Calu3 (cell line): ENCODE measurements at regions not wholly inside any gene's neighbourhood (a gene's known extent, or its start where the extent isn't known, plus 50 kb on each side); places are given as distances from the start of the nearest gene placed in this dataset.

Experiments
- BruUV-seq: library from RNA; stranded (reverse); fragments of 400-500 nt; replicated peaks from 2 replicates; lab custom pipeline; 2021; lab: Mats Ljungman, UMichigan
- CTCF ChIA-PET: fragments of 300-600 bp; sonication (Branson Sonifier 250); formaldehyde crosslinking; loops from one replicate; lab custom pipeline; 2022; ENCODE audit warnings: antibody characterized with exemption; lab: Charles Lee
- DNase-seq: peaks from one replicate; pipeline ENCODE4 v3.0.0; 2022
- H3K27ac Mint-ChIP-seq: one replicate; pipeline ENCODE4 v1.8.0; 2022; ENCODE audit warnings: mixed read lengths; ENCODE audit not compliant: unreplicated experiment
- H3K27me3 Mint-ChIP-seq: one replicate; pipeline ENCODE4 v1.8.0; 2022; ENCODE audit warnings: mixed read lengths; ENCODE audit not compliant: unreplicated experiment
- H3K36me3 Mint-ChIP-seq: one replicate; pipeline ENCODE4 v1.8.0; 2022; ENCODE audit warnings: mild to moderate bottlenecking, moderate library complexity, mixed read lengths; ENCODE audit not compliant: insufficient read depth, unreplicated experiment
- H3K4me1 Mint-ChIP-seq: one replicate; pipeline ENCODE4 v1.8.0; 2022; ENCODE audit warnings: mild to moderate bottlenecking, low read depth, mixed read lengths; ENCODE audit not compliant: unreplicated experiment
- H3K4me3 Mint-ChIP-seq: one replicate; pipeline ENCODE4 v1.8.0; 2022; ENCODE audit warnings: mild to moderate bottlenecking, low read depth, moderate library complexity, mixed read lengths; ENCODE audit not compliant: unreplicated experiment
- H3K9me3 Mint-ChIP-seq: one replicate; pipeline ENCODE4 v1.8.0; 2022; ENCODE audit warnings: low read depth, mixed read lengths; ENCODE audit not compliant: unreplicated experiment
- CTCF ChIP-seq: fragments of 200-600 bp; IDR thresholded peaks from one replicate; pipeline ENCODE4 v1.8.0; 2022; ENCODE audit warnings: antibody characterized with exemption; ENCODE audit not compliant: unreplicated experiment
- intact Hi-C: fragments of 100-400 bp; cut with micrococcal nuclease; formaldehyde crosslinking; loops from one replicate; pipeline ENCODE4 v1.10.0; 2022; ENCODE audit not compliant: unreplicated experiment

DNA sequence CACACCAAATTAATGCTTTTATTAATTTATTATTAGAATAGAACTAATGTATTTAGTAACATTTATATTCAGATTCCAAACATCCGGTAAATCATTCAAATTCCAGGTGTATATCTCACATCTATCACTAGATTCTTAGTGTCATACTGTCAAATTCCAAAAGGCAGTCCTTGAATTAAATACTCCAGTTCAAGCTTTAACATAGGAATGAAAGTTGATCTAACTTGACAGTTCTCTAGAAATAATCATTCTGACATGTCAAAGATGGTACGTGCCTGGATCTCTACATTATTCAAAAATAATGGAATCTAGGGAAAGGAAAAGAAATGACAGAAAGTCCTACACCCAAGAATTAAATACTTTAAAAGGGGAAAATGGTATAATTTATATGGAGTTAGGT is 1161.5 kb downstream of the PCDH9 start:
- H3K4me3 Mint-ChIP-seq, result no peak overlapping the region
- no peaks in the 10 kb centered on the region for H3K36me3 Mint-ChIP-seq
- H3K27ac Mint-ChIP-seq, result no peak overlapping the region
- no peaks in the 10 kb centered on the region for H3K27me3 Mint-ChIP-seq
- H3K9me3 Mint-ChIP-seq, result peaks cover 2% of the 10 kb centered on the region
- no peaks in the 10 kb centered on the region for H3K4me1 Mint-ChIP-seq
- BruUV-seq, result no TSS peak
- CTCF ChIA-PET, result no interaction called here
- no peak for TF ChIP-seq CTCF
- intact Hi-C loops, result no loop called here
- DNase-seq, result no peak

DNA sequence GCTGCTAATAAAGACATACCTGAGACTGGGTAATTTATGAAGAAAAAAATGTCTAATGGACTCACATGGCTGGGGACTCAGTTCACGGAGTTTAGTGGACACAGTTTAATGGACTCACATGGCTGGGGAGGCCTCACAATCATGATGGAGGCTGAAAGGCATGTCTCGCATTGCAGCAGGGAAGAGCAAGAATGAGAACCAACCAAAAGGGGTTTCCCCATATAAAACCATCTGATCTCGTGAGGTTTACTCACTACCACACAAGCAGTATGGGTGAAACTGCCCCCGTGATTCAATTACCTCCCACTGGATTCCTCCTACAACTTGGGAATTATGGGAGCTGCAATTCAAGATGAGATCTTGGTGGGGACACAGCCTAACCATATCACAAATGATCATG is 1181.2 kb downstream of the PCDH9 start:
- Mint-ChIP-seq H3K36me3 (no peaks in the 10 kb centered on the region), H3K4me3 (no peak overlapping the region), H3K27me3 (no peaks in the 10 kb centered on the region), H3K4me1 (no peaks in the 10 kb centered on the region), H3K27ac (no peak overlapping the region), H3K9me3 (peaks cover 10% of the 10 kb centered on the region)
- no peak for TF ChIP-seq CTCF
- no peak for DNase-seq
- BruUV-seq, result no TSS peak
- CTCF ChIA-PET, result no interaction called here
- intact Hi-C loops, result no loop called here

- H3K36me3 Mint-ChIP-seq, result no peaks in the 10 kb centered on the region
- CTCF ChIA-PET, result no interaction called here
- no peak for TF ChIP-seq CTCF
- H3K4me3 Mint-ChIP-seq, result no peak overlapping the region
- DNase-seq, result no peak
- H3K9me3 Mint-ChIP-seq, result peaks cover 5% of the 10 kb centered on the region
- no TSS peak for BruUV-seq
- intact Hi-C loops, result no loop called here
- H3K27ac Mint-ChIP-seq, result no peak overlapping the region
- no peaks in the 10 kb centered on the region for H3K4me1 Mint-ChIP-seq
- no peaks in the 10 kb centered on the region for H3K27me3 Mint-ChIP-seq
Measured at GRCh38 chr13:66040506-66040905, 1189.6 kb downstream of the PCDH9 start.

DNA sequence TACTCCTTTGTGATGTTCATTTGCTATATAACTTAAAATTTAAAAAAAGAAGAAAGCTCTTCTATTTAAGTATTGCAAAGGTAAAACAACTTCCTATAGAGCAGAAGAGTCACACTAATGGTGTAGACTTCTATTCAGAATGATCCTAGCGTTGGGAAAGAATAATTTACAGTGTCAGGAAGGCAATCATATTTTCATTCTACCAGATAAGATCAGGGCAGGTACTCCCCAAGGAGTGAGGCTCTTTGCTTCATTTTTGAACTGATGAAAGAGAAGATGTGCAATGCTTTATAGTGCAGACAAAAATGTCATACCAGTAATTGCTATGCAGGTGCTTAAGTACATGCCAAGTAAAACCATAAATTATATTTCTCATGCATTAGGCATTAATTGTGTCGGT is 1193.0 kb downstream of the PCDH9 start:
- no peaks in the 10 kb centered on the region for H3K27me3 Mint-ChIP-seq
- CTCF ChIA-PET, result no interaction called here
- H3K9me3 Mint-ChIP-seq, result peaks cover 5% of the 10 kb centered on the region
- intact Hi-C loops, result no loop called here
- H3K4me3 Mint-ChIP-seq, result no peak overlapping the region
- no peak overlapping the region for H3K27ac Mint-ChIP-seq
- H3K36me3 Mint-ChIP-seq, result no peaks in the 10 kb centered on the region
- H3K4me1 Mint-ChIP-seq, result no peaks in the 10 kb centered on the region
- BruUV-seq, result no TSS peak
- no peak for DNase-seq
- no peak for TF ChIP-seq CTCF
